GM18517 (cell line): ENCODE measurements at regions not wholly inside any gene's neighbourhood (a gene's known extent, or its start where the extent isn't known, plus 50 kb on each side); places are given as distances from the start of the nearest gene placed in this dataset.
A peak's percentile ranks its signal among the peaks of the same experiment; 100 is the strongest.

ENCODE experiments used
- ATAC-seq: cut with Tn5 transposase; IDR thresholded peaks from one replicate; pipeline ENCODE4 v1.9.1; 2021; ENCODE audit warnings: mild to moderate bottlenecking, moderate library complexity; ENCODE audit not compliant: unreplicated experiment

DNA sequence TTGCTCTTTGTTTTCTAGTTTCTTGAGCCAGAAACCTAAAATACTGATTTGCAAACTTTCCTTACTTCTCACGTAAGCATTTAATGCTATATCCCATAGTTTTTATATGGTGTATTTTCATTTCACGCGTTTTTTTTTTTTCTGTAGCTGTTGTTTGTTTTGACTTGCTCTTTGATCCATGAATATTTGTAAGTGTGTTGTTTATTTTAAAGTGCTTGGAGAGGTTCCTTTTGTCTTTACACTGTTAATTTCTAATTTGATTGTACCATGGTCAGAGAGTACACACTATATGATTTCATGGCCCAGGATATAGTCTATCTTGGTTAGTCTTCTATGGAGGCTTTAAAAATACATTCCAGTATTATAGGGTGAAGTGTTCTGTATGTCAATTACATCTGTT is 84.8 kb upstream of the RNF217 start:
- ATAC-seq = no peak

GRCh38 chr6:124879110-124879991 is 82.9 kb upstream of the RNF217 start:
- no peak for ATAC-seq

- ATAC-seq = no peak
These were observed 82.3 kb upstream of the RNF217 start for GRCh38 chr6:124879992-124880355.

GRCh38 chr6:124881898-124882578 is 80.2 kb upstream of the RNF217 start:
- no peak for ATAC-seq

GRCh38 chr6:124882579-124883393 is 79.5 kb upstream of the RNF217 start:
- no peak for ATAC-seq

DNA sequence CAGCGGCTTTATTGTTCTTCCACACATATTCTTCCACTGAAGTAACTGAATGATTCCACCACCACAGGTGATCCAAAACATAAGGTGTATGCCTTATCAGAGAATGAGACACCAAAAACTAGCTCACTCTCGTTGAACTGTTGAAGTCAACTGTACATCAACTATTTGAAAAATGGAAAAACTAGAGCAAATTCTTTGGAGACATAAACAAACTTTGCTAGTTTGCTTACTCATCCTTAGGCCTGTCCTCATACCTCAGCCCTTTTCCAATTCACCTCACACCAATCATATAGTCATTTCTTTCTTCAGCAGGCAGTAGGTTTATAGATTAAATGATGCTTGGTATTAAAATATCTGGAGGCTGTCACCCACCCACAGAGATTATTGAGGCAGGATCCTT is 77.1 kb upstream of the RNF217 start:
- no peak for ATAC-seq

DNA sequence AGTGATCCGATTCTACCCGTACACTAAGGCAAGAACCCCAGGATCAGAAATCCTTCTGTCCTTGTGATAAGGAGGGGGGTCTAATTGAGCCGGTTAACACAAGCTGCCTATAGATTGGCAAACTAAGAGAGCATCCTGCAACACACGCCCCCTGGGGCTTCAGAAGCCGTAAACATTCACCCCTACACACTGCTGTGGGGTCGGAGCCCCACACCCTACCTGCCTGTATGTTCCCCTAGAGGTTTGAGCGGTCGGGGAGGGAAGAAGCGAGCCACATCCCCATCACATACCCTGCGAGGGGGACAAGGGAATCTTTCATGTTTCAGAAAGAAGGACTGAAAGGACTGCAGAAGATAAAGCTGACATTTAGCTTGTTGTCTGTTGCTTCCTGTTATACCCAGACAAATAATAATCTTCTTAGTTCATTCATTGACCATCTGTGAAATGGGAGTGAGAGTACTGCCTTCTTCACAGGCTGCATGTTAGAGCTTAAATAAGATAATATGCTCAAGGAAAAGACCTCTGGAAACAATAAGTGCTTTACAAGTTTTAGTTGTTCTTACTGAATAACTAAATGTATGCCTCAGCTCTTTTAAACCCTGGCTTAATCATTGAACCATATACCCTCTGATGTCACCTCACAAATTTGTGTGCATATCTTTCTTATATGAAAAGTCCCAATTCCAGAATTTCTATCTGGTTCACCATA is 74.2 kb upstream of the RNF217 start:
- ATAC-seq = peak; percentile 28

- ATAC-seq = peak; percentile 49
These were observed 73.5 kb upstream of the RNF217 start for GRCh38 chr6:124888581-124889371.

DNA sequence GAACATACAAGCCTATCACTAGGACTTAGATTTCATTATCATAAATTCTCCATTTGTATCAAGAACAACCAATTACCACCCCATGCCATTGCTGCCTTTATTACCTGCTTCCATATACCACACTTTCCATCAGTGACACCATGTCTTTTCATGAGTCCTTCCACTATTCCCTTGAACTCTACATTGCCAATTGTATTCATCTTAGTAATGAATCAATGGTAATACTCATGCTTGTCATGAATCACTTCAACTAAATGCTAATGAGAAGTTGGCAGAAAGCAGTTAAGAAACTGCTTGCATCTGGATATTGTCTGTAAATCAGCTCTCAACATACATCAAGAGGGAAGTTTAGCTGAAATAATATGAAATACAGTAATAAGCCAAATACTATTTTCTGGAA is 61.2 kb upstream of the RNF217 start:
- no peak for ATAC-seq

DNA sequence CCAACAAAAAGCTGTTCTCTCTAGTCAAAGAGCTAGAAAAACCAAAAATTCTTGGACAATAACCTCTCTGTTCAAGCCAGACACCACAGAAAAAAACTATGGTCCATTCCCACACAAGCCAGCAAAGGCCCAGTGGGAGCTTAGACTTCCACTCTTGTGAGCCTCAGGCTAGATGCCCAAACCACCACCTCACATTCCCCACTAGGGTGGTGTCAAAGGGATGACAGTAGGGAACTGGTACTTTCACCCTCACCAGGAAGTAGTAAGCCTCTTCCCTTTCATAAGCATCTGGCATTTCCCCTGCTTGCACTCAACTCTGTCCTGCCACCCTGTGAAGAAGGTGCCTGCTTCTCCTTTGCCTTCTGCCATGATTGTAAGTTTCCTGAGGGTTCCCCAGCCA is 58.4 kb upstream of the RNF217 start:
- no peak for ATAC-seq

- no peak for ATAC-seq
These were observed 54.6 kb upstream of the RNF217 start for GRCh38 chr6:124907596-124907995.
